Uterus (tissue), 3 donors: ENCODE measurements at regions not wholly inside any gene's neighbourhood (a gene's known extent, or its start where the extent isn't known, plus 50 kb on each side); places are given as distances from the start of the nearest gene placed in this dataset.

ENCODE experiments used
- DNase-seq, 2 donors: peaks; one replicate each; pipeline ENCODE4 v3.0.0-alpha.2; 2019 to 2020
- H3K27ac ChIP-seq, 2 donors: fragments of 200-600 bp; sonication (generic); 1 replicate in 1 of 2; 2 replicates in 1 of 2; pipeline ENCODE4 v1.5.1; 2016 to 2018
- H3K27me3 ChIP-seq, 2 donors: fragments of 200-600 bp; sonication (generic); one replicate each; pipeline ENCODE4 v1.5.1; 2018 to 2019; ENCODE audit warnings: control low read depth in 1 of 2
- H3K36me3 ChIP-seq, 2 donors: fragments of 200-600 bp; sonication (generic); one replicate each; pipeline ENCODE4 v1.5.1; 2019; ENCODE audit warnings: control low read depth in 1 of 2
- H3K4me1 ChIP-seq, 2 donors: fragments of 200-600 bp; sonication (generic); one replicate each; pipeline ENCODE4 v1.5.1; 2018 to 2019; ENCODE audit warnings: control low read depth in 1 of 2
- H3K4me3 ChIP-seq, 2 donors: fragments of 200-600 bp; sonication (generic); 1 replicate in 1 of 2; 2 replicates in 1 of 2; pipeline ENCODE4 v1.5.1; 2018 to 2019; ENCODE audit warnings: mild to moderate bottlenecking in 1 of 2
- H3K9me3 ChIP-seq, 2 donors: fragments of 200-600 bp; sonication (generic); one replicate each; pipeline ENCODE4 v1.5.1; 2019; ENCODE audit warnings: control low read depth in 1 of 2
- CTCF ChIP-seq, 4 experiments: fragments of 200-600 bp in 2 of 4; fragments of 450-650 bp in 2 of 4; sonication (generic) in 2 of 4; IDR thresholded peaks; one replicate each; pipeline ENCODE4 v1.5.1; 2016 to 2019; ENCODE audit warnings: antibody characterized with exemption in 4 of 4, mild to moderate bottlenecking in 2 of 4, moderate library complexity in 1 of 4
- POLR2A ChIP-seq, 2 donors: fragments of 450-650 bp; IDR thresholded peaks; one replicate each; pipeline ENCODE4 v1.6.1; 2016; ENCODE audit warnings: antibody characterized with exemption in 2 of 2, mild to moderate bottlenecking in 1 of 2, moderate library complexity in 1 of 2
- intact Hi-C: fragments of 100-400 bp; cut with DNase I; formaldehyde crosslinking; loops from one replicate; pipeline ENCODE4 v1.15.1; 2023; ENCODE audit warnings: low total_unique reads
- donor health status: DM: yes; HTN: yes; CAD: no.

GRCh38 chr2:71884303-71885042 lies 263.2 kb downstream of the CYP26B1 start:
- no peaks in the 10 kb centered on the region for H3K27me3 ChIP-seq
- no peak overlapping the region for H3K27ac ChIP-seq
- H3K4me3 ChIP-seq = no peak overlapping the region
- H3K4me1 ChIP-seq = no peaks in the 10 kb centered on the region
- no peak for DNase-seq
- H3K9me3 ChIP-seq = no peaks in the 10 kb centered on the region
- intact Hi-C loops = no loop called here
- no peaks in the 10 kb centered on the region for H3K36me3 ChIP-seq
- TF ChIP-seq POLR2A (IDR thresholded peaks at IDR 0.05) (no peak), CTCF (IDR thresholded peaks at IDR 0.05) (no peak)

- intact Hi-C loops = no loop called here
- no peaks in the 10 kb centered on the region for H3K27me3 ChIP-seq
- no peak overlapping the region for H3K27ac ChIP-seq
- no peaks in the 10 kb centered on the region for H3K36me3 ChIP-seq
- no peaks in the 10 kb centered on the region for H3K9me3 ChIP-seq
- no peaks in the 10 kb centered on the region for H3K4me1 ChIP-seq
- no peak overlapping the region for H3K4me3 ChIP-seq
- DNase-seq = peak; percentile 27 to 54
- TF ChIP-seq POLR2A (IDR thresholded peaks at IDR 0.05) (no peak), CTCF (IDR thresholded peaks at IDR 0.05) (no peak)
Observed at GRCh38 chr2:71882949-71883472, 264.7 kb downstream of the CYP26B1 start.

GRCh38 chr2:71882236-71882946 lies 265.3 kb downstream of the CYP26B1 start:
- intact Hi-C loops = no loop called here
- no peaks in the 10 kb centered on the region for H3K27me3 ChIP-seq
- no peaks in the 10 kb centered on the region for H3K4me1 ChIP-seq
- no peak for DNase-seq
- H3K27ac ChIP-seq = no peak overlapping the region
- no peaks in the 10 kb centered on the region for H3K36me3 ChIP-seq
- H3K4me3 ChIP-seq = no peak overlapping the region
- TF ChIP-seq CTCF (IDR thresholded peaks at IDR 0.05) (no peak), POLR2A (IDR thresholded peaks at IDR 0.05) (no peak)
- H3K9me3 ChIP-seq = no peaks in the 10 kb centered on the region

- Histone ChIP-seq H3K36me3 (no peaks in the 10 kb centered on the region), H3K27me3 (no peaks in the 10 kb centered on the region), H3K4me1 (no peaks in the 10 kb centered on the region), H3K9me3 (no peaks in the 10 kb centered on the region), H3K27ac (no peak overlapping the region), H3K4me3 (no peak overlapping the region)
- TF ChIP-seq POLR2A (IDR thresholded peaks at IDR 0.05) = no peak
- TF ChIP-seq CTCF (IDR thresholded peaks at IDR 0.05) = no peak
- DNase-seq = peak in 1 of 2 donors; percentile 50
- intact Hi-C loops = no loop called here
Observed at GRCh38 chr2:71880846-71881610, 266.6 kb downstream of the CYP26B1 start.
